Mesenchymal stem cell (in vitro differentiated cells and primary cell): ENCODE measurements at regions not wholly inside any gene's neighbourhood (a gene's known extent, or its start where the extent isn't known, plus 50 kb on each side); places are given as distances from the start of the nearest gene placed in this dataset.

Experiments used
- DNase-seq: peaks from one replicate; pipeline ENCODE4 v3.0.0-alpha.2; 2013
- H2AFZ ChIP-seq: one replicate; pipeline ENCODE4 v1.6.1; 2013; ENCODE audit warnings: low read depth, mild to moderate bottlenecking, control low read depth, inconsistent platforms, low read length, moderate library complexity
- H2AK5ac ChIP-seq: 2 replicates; pipeline ENCODE4 v1.6.1; 2013; ENCODE audit warnings: low read length, moderate library complexity, mild to moderate bottlenecking, inconsistent platforms; ENCODE audit not compliant: severe bottlenecking
- H2BK120ac ChIP-seq: one replicate; pipeline ENCODE4 v1.6.1; 2013; ENCODE audit warnings: low read depth, mild to moderate bottlenecking, inconsistent platforms, low read length, moderate library complexity
- H2BK12ac ChIP-seq, 2 experiments: one replicate each; pipeline ENCODE4 v1.6.1; 2013; ENCODE audit warnings: inconsistent platforms in 2 of 2, low read length in 2 of 2, mild to moderate bottlenecking in 2 of 2, moderate library complexity in 2 of 2, control low read depth in 1 of 2
- H2BK15ac ChIP-seq: one replicate; pipeline ENCODE4 v1.6.1; 2013; ENCODE audit warnings: mild to moderate bottlenecking, low read depth, inconsistent platforms; ENCODE audit not compliant: poor library complexity, severe bottlenecking
- H2BK5ac ChIP-seq: 2 replicates; pipeline ENCODE4 v1.6.1; 2013; ENCODE audit warnings: low read depth, mild to moderate bottlenecking, low read length, control low read depth, inconsistent platforms; ENCODE audit not compliant: poor library complexity, severe bottlenecking
- H3K14ac ChIP-seq, 2 experiments: one replicate each; pipeline ENCODE4 v1.6.1; 2013; ENCODE audit warnings: inconsistent platforms in 2 of 2, low read length in 2 of 2, control low read depth in 1 of 2, mild to moderate bottlenecking in 1 of 2, moderate library complexity in 1 of 2
- H3K18ac ChIP-seq, 2 experiments: one replicate each; pipeline ENCODE4 v1.6.1; 2013; ENCODE audit warnings: inconsistent platforms in 2 of 2, low read length in 2 of 2, control low read depth in 1 of 2, low read depth in 1 of 2, mild to moderate bottlenecking in 1 of 2
- H3K23ac ChIP-seq, 2 experiments: one replicate each; pipeline ENCODE4 v1.6.1; 2013; ENCODE audit warnings: inconsistent platforms in 2 of 2, low read length in 2 of 2, mild to moderate bottlenecking in 2 of 2, moderate library complexity in 2 of 2, control low read depth in 1 of 2
- H3K27ac ChIP-seq: 2 replicates; pipeline ENCODE4 v1.5.1; 2013; ENCODE audit warnings: mild to moderate bottlenecking, moderate library complexity, low read length, control low read depth, inconsistent platforms; ENCODE audit not compliant: poor library complexity, severe bottlenecking
- H3K27me3 ChIP-seq, 2 experiments: 2 replicates each; pipeline versions ENCODE4 v1.6.1 to v1.7.0; 2013; ENCODE audit warnings: low read length in 2 of 2, mild to moderate bottlenecking in 2 of 2, moderate library complexity in 2 of 2, control low read depth in 1 of 2, inconsistent platforms in 1 of 2; ENCODE audit not compliant: control insufficient read depth in 1 of 2, insufficient read depth in 1 of 2
- H3K36me3 ChIP-seq, 2 experiments: 2 replicates each; pipeline versions ENCODE4 v1.6.1 to v1.7.0; 2013; ENCODE audit warnings: low read length in 2 of 2, control low read depth in 1 of 2, inconsistent platforms in 1 of 2, low read depth in 1 of 2, mild to moderate bottlenecking in 1 of 2; ENCODE audit not compliant: insufficient read depth in 2 of 2, control insufficient read depth in 1 of 2
- H3K4ac ChIP-seq, 2 experiments: one replicate each; pipeline ENCODE4 v1.6.1; 2013; ENCODE audit warnings: inconsistent platforms in 2 of 2, low read length in 2 of 2, mild to moderate bottlenecking in 2 of 2, moderate library complexity in 2 of 2, control low read depth in 1 of 2, low read depth in 1 of 2
- H3K4me1 ChIP-seq: 2 replicates; pipeline ENCODE4 v1.6.1; 2013; ENCODE audit warnings: low read depth, low read length, control low read depth; ENCODE audit not compliant: control insufficient read depth, insufficient read depth
- H3K4me2 ChIP-seq: 2 replicates; pipeline ENCODE4 v1.6.1; 2013; ENCODE audit warnings: low read length, mild to moderate bottlenecking, inconsistent platforms; ENCODE audit not compliant: poor library complexity, severe bottlenecking
- H3K4me3 ChIP-seq, 2 experiments: 2 replicates each; pipeline versions ENCODE4 v1.5.1 to v1.7.0; 2013; ENCODE audit warnings: low read length in 2 of 2, mild to moderate bottlenecking in 2 of 2, control low read depth in 1 of 2, low read depth in 1 of 2; ENCODE audit not compliant: insufficient read depth in 1 of 2
- H3K79me1 ChIP-seq: replicated peaks from 2 replicates; pipeline ENCODE4 v1.6.1; 2013; ENCODE audit warnings: mild to moderate bottlenecking, control low read depth, low read length, inconsistent platforms; ENCODE audit not compliant: poor library complexity, severe bottlenecking
- H3K9ac ChIP-seq: 2 replicates; pipeline ENCODE4 v1.7.0; 2013; ENCODE audit warnings: mild to moderate bottlenecking, low read length, moderate library complexity
- H3K9me3 ChIP-seq: 2 replicates; pipeline ENCODE4 v1.7.0; 2013; ENCODE audit warnings: mild to moderate bottlenecking, low read length; ENCODE audit not compliant: control insufficient read depth
- H4K8ac ChIP-seq: one replicate; pipeline ENCODE4 v1.6.1; 2013; ENCODE audit warnings: inconsistent platforms, mild to moderate bottlenecking, low read length, moderate library complexity
- H4K91ac ChIP-seq: one replicate; pipeline ENCODE4 v1.6.1; 2013; ENCODE audit warnings: mild to moderate bottlenecking, low read length, inconsistent platforms
- WGBS: methylation state at CpG from one replicate; pipeline ENCODE4 v1.1.7; 2013; ENCODE audit warnings: mixed read lengths; 5-methylcytosine and 5-hydroxymethylcytosine counted together

GRCh38 chr20:5667705-5668528 is 57.1 kb upstream of the GPCPD1 start:
- H4K8ac ChIP-seq: no peak overlapping the region
- WGBS: 95% methylated on average over 3 of the region's 4 CpGs

GRCh38 chr20:5665417-5665816 is 54.6 kb upstream of the GPCPD1 start:
- H3K18ac ChIP-seq: peak overlapping the region in 1 of 2 experiments; percentile 21
- no peak overlapping the region for H3K23ac ChIP-seq
- H2AK5ac ChIP-seq: no peak overlapping the region
- H3K4me1 ChIP-seq: no peaks in the 10 kb centered on the region
- no peaks in the 10 kb centered on the region for H3K36me3 ChIP-seq
- no peak overlapping the region for H2BK15ac ChIP-seq
- no peak overlapping the region for H4K8ac ChIP-seq
- H3K9me3 ChIP-seq: no peaks in the 10 kb centered on the region
- H3K79me1 ChIP-seq: no peaks in the 10 kb centered on the region
- no peak for DNase-seq
- no peak overlapping the region for H2BK120ac ChIP-seq
- no peak overlapping the region for H2AFZ ChIP-seq
- no peak overlapping the region for H3K4me2 ChIP-seq
- no peak overlapping the region for H2BK5ac ChIP-seq
- H3K27me3 ChIP-seq: no peaks in the 10 kb centered on the region
- peak overlapping the region in 1 of 2 experiments; percentile 75 for H3K14ac ChIP-seq
- no peak overlapping the region for H3K4me3 ChIP-seq
- WGBS: 100% methylated on average over 1 of the region's 2 CpGs
- no peak overlapping the region for H3K27ac ChIP-seq
- no peak overlapping the region for H3K4ac ChIP-seq
- H2BK12ac ChIP-seq: peak overlapping the region in 1 of 2 experiments; percentile 81
- H3K9ac ChIP-seq: no peak overlapping the region
- no peak overlapping the region for H4K91ac ChIP-seq

More at GRCh38 chr20:5667705-5668528, 57.1 kb upstream of the GPCPD1 start:
- H3K4me3 ChIP-seq: no peak overlapping the region
- peak overlapping the region; percentile 49 for H2BK120ac ChIP-seq
- no peak overlapping the region for H3K18ac ChIP-seq
- no peak overlapping the region for H2AK5ac ChIP-seq
- H3K79me1 ChIP-seq: no peaks in the 10 kb centered on the region
- no peak overlapping the region for H4K91ac ChIP-seq
- no peak overlapping the region for H2AFZ ChIP-seq
- H3K4me1 ChIP-seq: no peaks in the 10 kb centered on the region
- H3K14ac ChIP-seq: no peak overlapping the region
- H2BK12ac ChIP-seq: no peak overlapping the region
- H3K4me2 ChIP-seq: no peak overlapping the region
- no peak overlapping the region for H3K23ac ChIP-seq
- H3K9me3 ChIP-seq: no peaks in the 10 kb centered on the region
- no peak overlapping the region for H3K9ac ChIP-seq
- H3K36me3 ChIP-seq: no peaks in the 10 kb centered on the region
- H3K27me3 ChIP-seq: no peaks in the 10 kb centered on the region
- DNase-seq: no peak
- H3K27ac ChIP-seq: no peak overlapping the region
- no peak overlapping the region for H2BK15ac ChIP-seq
- no peak overlapping the region for H3K4ac ChIP-seq
- no peak overlapping the region for H2BK5ac ChIP-seq

- Histone ChIP-seq H2BK5ac (no peak overlapping the region), H3K27ac (no peak overlapping the region), H3K14ac (no peak overlapping the region), H3K18ac (no peak overlapping the region), H2BK15ac (no peak overlapping the region), H3K23ac (no peak overlapping the region), H3K4me2 (no peak overlapping the region), H2AFZ (no peak overlapping the region), H3K36me3 (no peaks in the 10 kb centered on the region), H3K4me3 (no peak overlapping the region), H4K8ac (no peak overlapping the region), H4K91ac (no peak overlapping the region), H2AK5ac (no peak overlapping the region), H2BK120ac (no peak overlapping the region), H3K9ac (no peak overlapping the region), H3K79me1 (no peaks in the 10 kb centered on the region), H3K9me3 (no peaks in the 10 kb centered on the region), H3K4ac (no peak overlapping the region), H2BK12ac (no peak overlapping the region), H3K4me1 (no peaks in the 10 kb centered on the region), H3K27me3 (no peaks in the 10 kb centered on the region)
- WGBS: 93% methylated on average over 4 of the region's 5 CpGs
- DNase-seq: peak; percentile 42
Measured at GRCh38 chr20:5663396-5663795, 52.6 kb upstream of the GPCPD1 start.

- Histone ChIP-seq H3K18ac (peak overlapping the region in 1 of 2 experiments; percentile 73), H3K79me1 (no peaks in the 10 kb centered on the region), H2BK120ac (no peak overlapping the region), H3K9ac (no peak overlapping the region), H3K23ac (no peak overlapping the region), H4K91ac (no peak overlapping the region), H3K4me2 (no peak overlapping the region), H2AK5ac (no peak overlapping the region), H3K14ac (peak overlapping the region in 1 of 2 experiments; percentile 91), H2BK12ac (peak overlapping the region in 1 of 2 experiments; percentile 99), H2AFZ (no peak overlapping the region), H4K8ac (no peak overlapping the region), H2BK15ac (no peak overlapping the region), H3K36me3 (no peaks in the 10 kb centered on the region), H3K4me1 (no peaks in the 10 kb centered on the region), H3K4ac (peak overlapping the region in 1 of 2 experiments; percentile 82), H3K4me3 (no peak overlapping the region), H3K27ac (no peak overlapping the region), H2BK5ac (no peak overlapping the region), H3K9me3 (no peaks in the 10 kb centered on the region), H3K27me3 (no peaks in the 10 kb centered on the region)
- 84% methylated on average over 2 of the region's 2 CpGs for WGBS
- no peak for DNase-seq
Measured at GRCh38 chr20:5662769-5663168, 52.0 kb upstream of the GPCPD1 start.
